Body of pancreas (tissue), 4 donors: ENCODE measurements at regions not wholly inside any gene's neighbourhood (a gene's known extent, or its start where the extent isn't known, plus 50 kb on each side); places are given as distances from the start of the nearest gene placed in this dataset.
"Not testable (repeated sequence)": the region's sequence is repeated elsewhere in the genome, so short reads cannot be mapped to it uniquely, and the experiment has no call there.

Experiments used
- CTCF ChIP-seq, 7 experiments: fragments of 450-650 bp in 4 of 7; fragments of 200-600 bp in 3 of 7; sonication (generic) in 3 of 7; IDR thresholded peaks; one replicate each; pipeline ENCODE4 v1.5.1; 2016 to 2019; ENCODE audit warnings: antibody characterized with exemption in 7 of 7
- POLR2A ChIP-seq, 3 donors: fragments of 450-650 bp; IDR thresholded peaks; one replicate each; pipeline ENCODE4 v1.6.1; 2016; ENCODE audit warnings: antibody characterized with exemption in 3 of 3, mild to moderate bottlenecking in 2 of 3

DNA sequence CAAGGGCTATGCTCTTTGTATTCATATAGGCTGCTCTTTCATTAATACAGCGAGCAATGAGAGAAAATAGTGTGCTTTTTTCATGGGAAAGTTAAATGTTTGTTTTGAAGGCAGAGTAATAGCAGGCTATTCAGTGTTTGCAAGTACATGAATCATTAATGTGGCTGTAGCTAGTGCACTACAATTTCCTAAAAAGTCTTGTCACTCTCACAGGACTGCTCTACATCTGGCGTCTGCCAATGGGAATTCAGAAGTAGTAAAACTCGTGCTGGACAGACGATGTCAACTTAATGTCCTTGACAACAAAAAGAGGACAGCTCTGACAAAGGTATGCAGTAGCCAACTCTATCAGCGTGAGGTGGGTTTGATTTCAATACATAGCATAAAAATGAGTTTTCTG is 68.9 kb downstream of the CCDC74A start:
- not testable (repeated sequence) for TF ChIP-seq CTCF, POLR2A (IDR thresholded peaks at IDR 0.05)
